ENCODE measurements at regions not wholly inside any gene's neighbourhood (a gene's known extent, or its start where the extent isn't known, plus 50 kb on each side); places are given as distances from the start of the nearest gene placed in this dataset.

- peak; percentile 13; the same call in 1 of the 2 replicates for TF ChIP-seq CTCF (IDR thresholded peaks at IDR 0.05)
- TF ChIP-seq ZFX (IDR thresholded peaks at IDR 0.05; ENCODE audit: borderline replicate concordance), result no peak
- no peak overlapping the region for H3K27ac ChIP-seq
These were observed 356.6 kb downstream of the PLA2G4A start for GRCh38 chr1:187185389-187185788.

GRCh38 chr1:187197685-187198084 lies 368.9 kb downstream of the PLA2G4A start:
- TF ChIP-seq CTCF (IDR thresholded peaks at IDR 0.05), result no peak
- TF ChIP-seq ZFX (IDR thresholded peaks at IDR 0.05; ENCODE audit: borderline replicate concordance), result no peak
- H3K27ac ChIP-seq, result no peak overlapping the region

- TF ChIP-seq ZFX (IDR thresholded peaks at IDR 0.05; ENCODE audit: borderline replicate concordance) (no peak), CTCF (IDR thresholded peaks at IDR 0.05) (no peak)
- no peak overlapping the region for H3K27ac ChIP-seq
These were observed 374.5 kb downstream of the PLA2G4A start for GRCh38 chr1:187203257-187203656.

- no peak overlapping the region for H3K27ac ChIP-seq
- TF ChIP-seq CTCF (IDR thresholded peaks at IDR 0.05) (no peak), ZFX (IDR thresholded peaks at IDR 0.05; ENCODE audit: borderline replicate concordance) (no peak)
These were observed 383.6 kb downstream of the PLA2G4A start for GRCh38 chr1:187212377-187212776.

- H3K27ac ChIP-seq, result no peak overlapping the region
- TF ChIP-seq CTCF (IDR thresholded peaks at IDR 0.05) (no peak), ZFX (IDR thresholded peaks at IDR 0.05; ENCODE audit: borderline replicate concordance) (no peak)
These were observed 397.6 kb downstream of the PLA2G4A start for GRCh38 chr1:187226396-187226795.

GRCh38 chr1:187228790-187229189 lies 400.0 kb downstream of the PLA2G4A start:
- H3K27ac ChIP-seq, result no peak overlapping the region
- TF ChIP-seq ZFX (IDR thresholded peaks at IDR 0.05; ENCODE audit: borderline replicate concordance) (no peak), CTCF (IDR thresholded peaks at IDR 0.05) (no peak)

GRCh38 chr1:187229496-187229895 lies 400.7 kb downstream of the PLA2G4A start:
- no peak overlapping the region for H3K27ac ChIP-seq
- no peak for TF ChIP-seq CTCF (IDR thresholded peaks at IDR 0.05)
- no peak for TF ChIP-seq ZFX (IDR thresholded peaks at IDR 0.05; ENCODE audit: borderline replicate concordance)

All from 22Rv1 (cell line).